H1 (cell line): ENCODE measurements at regions not wholly inside any gene's neighbourhood (a gene's known extent, or its start where the extent isn't known, plus 50 kb on each side); places are given as distances from the start of the nearest gene placed in this dataset.

Source experiments
- CREB1 ChIP-seq: IDR thresholded peaks from 2 replicates; pipeline ENCODE4 v1.6.1; 2012; ENCODE audit warnings: inconsistent platforms
- E2F6 ChIP-seq: IDR thresholded peaks from 2 replicates; pipeline ENCODE4 v1.6.1; 2012; ENCODE audit warnings: inconsistent platforms
- MAFK ChIP-seq: IDR thresholded peaks from 2 replicates; pipeline ENCODE4 v1.6.1; 2012; ENCODE audit warnings: low read depth, mild to moderate bottlenecking, improper control_type of control experiment, low read length
- RBBP5 ChIP-seq: IDR thresholded peaks from 2 replicates; pipeline ENCODE4 v1.7.1; 2012; ENCODE audit warnings: low read depth, mild to moderate bottlenecking, inconsistent platforms, low read length, moderate library complexity, borderline replicate concordance
- SIRT6 ChIP-seq: IDR thresholded peaks from one replicate; pipeline ENCODE4 v1.7.1; 2012; ENCODE audit warnings: low read length, inconsistent platforms
- SIX5 ChIP-seq: IDR thresholded peaks from 2 replicates; pipeline ENCODE4 v1.6.1; 2011; ENCODE audit warnings: mild to moderate bottlenecking, low read depth, low read length
- SP1 ChIP-seq: IDR thresholded peaks from 2 replicates; pipeline ENCODE4 v1.6.1; 2011; ENCODE audit warnings: low read depth, low read length
- ZNF274 ChIP-seq: IDR thresholded peaks from 2 replicates; pipeline ENCODE4 v1.7.0; 2012; ENCODE audit warnings: low read length, borderline replicate concordance; ENCODE audit errors: extremely low read depth

GRCh38 chr2:137801228-137801627, 163.0 kb upstream of the HNMT start (continued):
- no peak for TF ChIP-seq SIRT6
- no peak for TF ChIP-seq SIX5
- no peak for TF ChIP-seq E2F6
- TF ChIP-seq ZNF274: no peak
- TF ChIP-seq CREB1: no peak
- no peak for TF ChIP-seq MAFK
- no peak for TF ChIP-seq SP1
- no peak for TF ChIP-seq RBBP5
